Neural cell (in vitro differentiated cells): ENCODE measurements at regions not wholly inside any gene's neighbourhood (a gene's known extent, or its start where the extent isn't known, plus 50 kb on each side); places are given as distances from the start of the nearest gene placed in this dataset.

Source experiments
- H2AFZ ChIP-seq: fragments of 200-600, 300-800 bp; sonication (generic), shearing (Covaris generic); 2 replicates; pipeline ENCODE4 v1.6.0; 2014; ENCODE audit warnings: low read depth, mild to moderate bottlenecking, antibody characterized with exemption, low read length, moderate library complexity
- H3F3A ChIP-seq: fragments of 200-600 bp; shearing (Covaris generic); 2 replicates; pipeline ENCODE4 v1.6.1; 2016; ENCODE audit warnings: mild to moderate bottlenecking, moderate library complexity, mixed read lengths, antibody characterized with exemption, low read length; ENCODE audit not compliant: insufficient read depth, poor library complexity, severe bottlenecking
- H3K27ac ChIP-seq: fragments of 200-600, 300-800 bp; sonication (generic), shearing (Covaris generic); 2 replicates; pipeline ENCODE4 v1.5.1; 2014; ENCODE audit warnings: mild to moderate bottlenecking, low read length, moderate library complexity
- H3K27me3 ChIP-seq: fragments of 300-800, 200-600 bp; sonication (generic), shearing (Covaris generic); 2 replicates; pipeline ENCODE4 v1.6.0; 2014; ENCODE audit warnings: mild to moderate bottlenecking, low read depth, low read length, moderate library complexity; ENCODE audit not compliant: insufficient read depth
- H3K36me3 ChIP-seq: fragments of 300-800, 200-600 bp; sonication (generic), shearing (Covaris generic); 2 replicates; pipeline ENCODE4 v1.5.1; 2014; ENCODE audit warnings: mild to moderate bottlenecking, antibody characterized with exemption, low read length, moderate library complexity; ENCODE audit not compliant: insufficient read depth
- H3K4me2 ChIP-seq: fragments of 300-800, 200-600 bp; sonication (generic), shearing (Covaris generic); 2 replicates; pipeline ENCODE4 v1.6.0; 2014; ENCODE audit warnings: mild to moderate bottlenecking, low read length
- H3K4me3 ChIP-seq: fragments of 300-800, 200-600 bp; sonication (generic), shearing (Covaris generic); 2 replicates; pipeline ENCODE4 v1.5.1; 2014; ENCODE audit warnings: mild to moderate bottlenecking, low read length, moderate library complexity
- H3K79me2 ChIP-seq: fragments of 200-600 bp; shearing (Covaris generic); replicated peaks from 2 replicates; pipeline ENCODE4 v1.6.0; 2014; ENCODE audit warnings: mild to moderate bottlenecking, low read length, moderate library complexity; ENCODE audit not compliant: insufficient read depth
- H3K9ac ChIP-seq: fragments of 300-800, 200-600 bp; sonication (generic), shearing (Covaris generic); 2 replicates; pipeline ENCODE4 v1.6.1; 2016; ENCODE audit warnings: mild to moderate bottlenecking, low read length, mixed read lengths
- H3K9me2 ChIP-seq: fragments of 200-600 bp; shearing (Covaris generic); 2 replicates; pipeline ENCODE4 v1.6.1; 2016; ENCODE audit warnings: mild to moderate bottlenecking, low read length, mixed read lengths; ENCODE audit not compliant: insufficient read depth
- H3K9me3 ChIP-seq: fragments of 200-600, 300-800 bp; sonication (generic), shearing (Covaris generic); 2 replicates; pipeline ENCODE4 v1.6.1; 2016; ENCODE audit warnings: mild to moderate bottlenecking, mixed run types, low read length, moderate library complexity, mixed read lengths
- H4K20me1 ChIP-seq: fragments of 200-600 bp; shearing (Covaris generic); 2 replicates; pipeline ENCODE4 v1.6.1; 2016; ENCODE audit warnings: mild to moderate bottlenecking, mixed run types; ENCODE audit not compliant: insufficient read depth
- EP300 ChIP-seq: fragments of 450-650 bp; conservative IDR thresholded peaks from 2 replicates; pipeline ENCODE4 v1.6.1; 2014; ENCODE audit warnings: antibody characterized with exemption, mild to moderate bottlenecking, moderate library complexity; ENCODE audit not compliant: poor library complexity, severe bottlenecking
- EZH2 ChIP-seq: fragments of 200-600, 300-800 bp; shearing (Covaris generic), sonication (generic); IDR thresholded peaks from 2 replicates; pipeline ENCODE4 v1.6.1; 2014; ENCODE audit warnings: antibody characterized with exemption, low read length, borderline replicate concordance, mild to moderate bottlenecking; ENCODE audit not compliant: insufficient read depth, poor library complexity, severe bottlenecking
- MXI1 ChIP-seq: fragments of 450-650 bp; conservative IDR thresholded peaks from 2 replicates; pipeline ENCODE4 v1.6.1; 2014; ENCODE audit warnings: antibody characterized with exemption, mild to moderate bottlenecking; ENCODE audit not compliant: poor library complexity, severe bottlenecking
- POLR2AphosphoS5 ChIP-seq: IDR thresholded peaks from 2 replicates; pipeline ENCODE4 v1.6.1; 2012
- RAD21 ChIP-seq: fragments of 450-650 bp; conservative IDR thresholded peaks from 2 replicates; pipeline ENCODE4 v1.6.1; 2014; ENCODE audit warnings: antibody characterized with exemption, mild to moderate bottlenecking, moderate library complexity
- SMC3 ChIP-seq: fragments of 450-650 bp; conservative IDR thresholded peaks from 2 replicates; pipeline ENCODE4 v1.6.1; 2014; ENCODE audit warnings: antibody characterized with exemption, mild to moderate bottlenecking, moderate library complexity; ENCODE audit not compliant: poor library complexity
- TAF1 ChIP-seq: IDR thresholded peaks from 2 replicates; pipeline ENCODE4 v1.6.1; 2012; ENCODE audit warnings: low read depth
- TF ChIP-seq, protein P1 (sequence below): fragments of 450-650 bp; IDR thresholded peaks from 2 replicates; pipeline ENCODE4 v1.5.1; 2014; ENCODE audit warnings: antibody characterized with exemption, mild to moderate bottlenecking, moderate library complexity; ENCODE audit not compliant: poor library complexity, severe bottlenecking
- TF ChIP-seq, protein P2 (sequence below): IDR thresholded peaks from 2 replicates; pipeline ENCODE4 v1.6.1; 2012; ENCODE audit warnings: borderline replicate concordance

DNA sequence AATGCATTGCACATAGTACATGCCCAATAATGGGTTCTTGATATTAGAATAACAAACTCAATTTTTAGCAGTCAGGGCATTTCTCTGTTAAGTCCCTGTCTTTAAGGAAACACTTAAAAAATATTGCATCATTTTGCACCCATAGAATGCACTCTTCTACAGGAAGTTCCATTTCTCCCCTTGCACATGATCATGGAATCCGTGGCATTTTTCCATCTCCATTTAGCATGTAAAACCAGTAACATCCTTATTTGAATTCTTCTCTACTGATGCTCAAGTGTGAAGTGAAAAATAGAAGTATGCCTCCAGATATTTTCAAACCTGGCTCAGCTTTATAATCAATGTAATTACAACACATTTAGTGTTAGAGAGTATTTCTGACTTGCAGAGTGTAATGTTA lies 192.8 kb downstream of the RWDD3 start:
- no peak for TF ChIP-seq POLR2AphosphoS5
- no peak for TF ChIP-seq RAD21
- TF ChIP-seq, protein P1, sequence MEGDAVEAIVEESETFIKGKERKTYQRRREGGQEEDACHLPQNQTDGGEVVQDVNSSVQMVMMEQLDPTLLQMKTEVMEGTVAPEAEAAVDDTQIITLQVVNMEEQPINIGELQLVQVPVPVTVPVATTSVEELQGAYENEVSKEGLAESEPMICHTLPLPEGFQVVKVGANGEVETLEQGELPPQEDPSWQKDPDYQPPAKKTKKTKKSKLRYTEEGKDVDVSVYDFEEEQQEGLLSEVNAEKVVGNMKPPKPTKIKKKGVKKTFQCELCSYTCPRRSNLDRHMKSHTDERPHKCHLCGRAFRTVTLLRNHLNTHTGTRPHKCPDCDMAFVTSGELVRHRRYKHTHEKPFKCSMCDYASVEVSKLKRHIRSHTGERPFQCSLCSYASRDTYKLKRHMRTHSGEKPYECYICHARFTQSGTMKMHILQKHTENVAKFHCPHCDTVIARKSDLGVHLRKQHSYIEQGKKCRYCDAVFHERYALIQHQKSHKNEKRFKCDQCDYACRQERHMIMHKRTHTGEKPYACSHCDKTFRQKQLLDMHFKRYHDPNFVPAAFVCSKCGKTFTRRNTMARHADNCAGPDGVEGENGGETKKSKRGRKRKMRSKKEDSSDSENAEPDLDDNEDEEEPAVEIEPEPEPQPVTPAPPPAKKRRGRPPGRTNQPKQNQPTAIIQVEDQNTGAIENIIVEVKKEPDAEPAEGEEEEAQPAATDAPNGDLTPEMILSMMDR: no peak
- TF ChIP-seq, protein P2, sequence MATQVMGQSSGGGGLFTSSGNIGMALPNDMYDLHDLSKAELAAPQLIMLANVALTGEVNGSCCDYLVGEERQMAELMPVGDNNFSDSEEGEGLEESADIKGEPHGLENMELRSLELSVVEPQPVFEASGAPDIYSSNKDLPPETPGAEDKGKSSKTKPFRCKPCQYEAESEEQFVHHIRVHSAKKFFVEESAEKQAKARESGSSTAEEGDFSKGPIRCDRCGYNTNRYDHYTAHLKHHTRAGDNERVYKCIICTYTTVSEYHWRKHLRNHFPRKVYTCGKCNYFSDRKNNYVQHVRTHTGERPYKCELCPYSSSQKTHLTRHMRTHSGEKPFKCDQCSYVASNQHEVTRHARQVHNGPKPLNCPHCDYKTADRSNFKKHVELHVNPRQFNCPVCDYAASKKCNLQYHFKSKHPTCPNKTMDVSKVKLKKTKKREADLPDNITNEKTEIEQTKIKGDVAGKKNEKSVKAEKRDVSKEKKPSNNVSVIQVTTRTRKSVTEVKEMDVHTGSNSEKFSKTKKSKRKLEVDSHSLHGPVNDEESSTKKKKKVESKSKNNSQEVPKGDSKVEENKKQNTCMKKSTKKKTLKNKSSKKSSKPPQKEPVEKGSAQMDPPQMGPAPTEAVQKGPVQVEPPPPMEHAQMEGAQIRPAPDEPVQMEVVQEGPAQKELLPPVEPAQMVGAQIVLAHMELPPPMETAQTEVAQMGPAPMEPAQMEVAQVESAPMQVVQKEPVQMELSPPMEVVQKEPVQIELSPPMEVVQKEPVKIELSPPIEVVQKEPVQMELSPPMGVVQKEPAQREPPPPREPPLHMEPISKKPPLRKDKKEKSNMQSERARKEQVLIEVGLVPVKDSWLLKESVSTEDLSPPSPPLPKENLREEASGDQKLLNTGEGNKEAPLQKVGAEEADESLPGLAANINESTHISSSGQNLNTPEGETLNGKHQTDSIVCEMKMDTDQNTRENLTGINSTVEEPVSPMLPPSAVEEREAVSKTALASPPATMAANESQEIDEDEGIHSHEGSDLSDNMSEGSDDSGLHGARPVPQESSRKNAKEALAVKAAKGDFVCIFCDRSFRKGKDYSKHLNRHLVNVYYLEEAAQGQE: no peak
- TF ChIP-seq TAF1: no peak
- Histone ChIP-seq H3K9ac (no peak overlapping the region), H3K9me3 (no peaks in the 10 kb centered on the region), H3K36me3 (no peaks in the 10 kb centered on the region), H3K4me2 (no peak overlapping the region), H2AFZ (no peak overlapping the region), H3K79me2 (no peaks in the 10 kb centered on the region), H3K27ac (no peak overlapping the region), H3F3A (no peaks in the 10 kb centered on the region), H3K4me3 (no peak overlapping the region), H3K27me3 (no peaks in the 10 kb centered on the region), H3K9me2 (no peaks in the 10 kb centered on the region), H4K20me1 (no peaks in the 10 kb centered on the region)

DNA sequence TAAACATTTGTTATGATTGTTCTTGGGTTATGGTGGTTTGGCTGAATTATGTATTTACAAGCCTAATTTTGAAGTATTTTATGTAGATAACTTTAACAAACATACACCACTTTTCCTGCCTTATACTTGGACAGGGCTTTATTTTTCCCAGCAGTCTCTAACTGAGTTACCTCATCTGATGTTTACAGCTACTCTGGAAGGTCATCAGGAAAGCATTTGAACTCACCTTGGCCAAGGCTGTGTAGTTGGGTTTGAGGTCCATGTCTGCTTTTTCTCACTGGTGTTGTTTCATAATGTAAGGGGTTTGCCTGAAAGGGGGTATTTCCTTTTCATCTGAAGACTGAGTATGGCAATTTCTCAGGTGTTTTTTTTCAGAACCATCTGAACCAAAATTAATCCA lies 193.5 kb downstream of the RWDD3 start:
- Histone ChIP-seq H3K27ac (no peak overlapping the region), H3K9me2 (no peaks in the 10 kb centered on the region), H3K9ac (no peak overlapping the region), H3K27me3 (no peaks in the 10 kb centered on the region), H3K9me3 (no peaks in the 10 kb centered on the region), H4K20me1 (no peaks in the 10 kb centered on the region), H3K79me2 (no peaks in the 10 kb centered on the region), H3K4me3 (no peak overlapping the region), H2AFZ (no peak overlapping the region), H3F3A (no peaks in the 10 kb centered on the region), H3K36me3 (no peaks in the 10 kb centered on the region), H3K4me2 (no peak overlapping the region)
- TF ChIP-seq, protein P2: no peak
- TF ChIP-seq POLR2AphosphoS5 (no peak), RAD21 (no peak), EP300 (no peak), EZH2 (no peak), SMC3 (no peak), TAF1 (no peak), MXI1 (no peak)
- TF ChIP-seq, protein P1: no peak
